GM18507 (cell line): ENCODE measurements at regions not wholly inside any gene's neighbourhood (a gene's known extent, or its start where the extent isn't known, plus 50 kb on each side); places are given as distances from the start of the nearest gene placed in this dataset.
"Not testable (repeated sequence)": the region's sequence is repeated elsewhere in the genome, so short reads cannot be mapped to it uniquely, and the experiment has no call there.

Experiments used
- DNase-seq: peaks from one replicate; pipeline ENCODE4 v3.0.0; 2011; ENCODE audit warnings: low read depth; ENCODE audit not compliant: insufficient read length; ENCODE audit errors: extremely low spot score
- FAIRE-seq: peaks from 2 replicates; lab custom pipeline; 2011; peaks lifted over from hg19 to GRCh38; lab: Jason Lieb, UNC

- no peak for DNase-seq
- no peak for FAIRE-seq
Observed at GRCh38 chr5:85921590-85921989, 696.2 kb upstream of the COX7C start.

GRCh38 chr5:85927632-85928031 lies 690.1 kb upstream of the COX7C start:
- FAIRE-seq (no peak), DNase-seq (no peak)

- DNase-seq (no peak), FAIRE-seq (no peak)
Observed at GRCh38 chr5:85929713-85930112, 688.0 kb upstream of the COX7C start.

- no peak for DNase-seq
- FAIRE-seq: no peak
Observed at GRCh38 chr5:85931220-85931619, 686.5 kb upstream of the COX7C start.

- FAIRE-seq (no peak), DNase-seq (no peak)
Observed at GRCh38 chr5:85938201-85938600, 679.5 kb upstream of the COX7C start.

- FAIRE-seq: no peak
Observed at GRCh38 chr5:85951707-85952210, 666.0 kb upstream of the COX7C start.

GRCh38 chr5:85952680-85953079 lies 665.1 kb upstream of the COX7C start:
- FAIRE-seq (no peak), DNase-seq (no peak)

More at GRCh38 chr5:85951707-85952210, 666.0 kb upstream of the COX7C start:
- DNase-seq: no peak

GRCh38 chr5:85967681-85968080 lies 650.1 kb upstream of the COX7C start:
- no peak for DNase-seq
- FAIRE-seq: no peak

- FAIRE-seq: no peak
- no peak for DNase-seq
Observed at GRCh38 chr5:85972539-85972938, 645.2 kb upstream of the COX7C start.

- no peak for DNase-seq
- no peak for FAIRE-seq
Observed at GRCh38 chr5:85985167-85985566, 632.6 kb upstream of the COX7C start.

- DNase-seq: no peak
- FAIRE-seq: no peak
Observed at GRCh38 chr5:85990998-85991397, 626.7 kb upstream of the COX7C start.

GRCh38 chr5:85994653-85995052 lies 623.1 kb upstream of the COX7C start:
- FAIRE-seq, DNase-seq: not testable (repeated sequence)

- DNase-seq (no peak), FAIRE-seq (no peak)
Observed at GRCh38 chr5:85998656-85999055, 619.1 kb upstream of the COX7C start.

GRCh38 chr5:86008293-86008692 lies 609.4 kb upstream of the COX7C start:
- FAIRE-seq (no peak), DNase-seq (no peak)

- no peak for FAIRE-seq
- no peak for DNase-seq
Observed at GRCh38 chr5:86008704-86009103, 609.0 kb upstream of the COX7C start.

- DNase-seq: no peak
- FAIRE-seq: no peak
Observed at GRCh38 chr5:86011937-86012336, 605.8 kb upstream of the COX7C start.

GRCh38 chr5:86029308-86029707 lies 588.4 kb upstream of the COX7C start:
- FAIRE-seq (no peak), DNase-seq (no peak)

GRCh38 chr5:86030753-86031152 lies 587.0 kb upstream of the COX7C start:
- FAIRE-seq (no peak), DNase-seq (no peak)

GRCh38 chr5:86038566-86038965 lies 579.2 kb upstream of the COX7C start:
- DNase-seq: no peak
- FAIRE-seq: no peak

- no peak for FAIRE-seq
- DNase-seq: no peak
Observed at GRCh38 chr5:86039351-86039750, 578.4 kb upstream of the COX7C start.

GRCh38 chr5:86070719-86071118 lies 547.0 kb upstream of the COX7C start:
- no peak for DNase-seq

GRCh38 chr5:86074297-86074696 lies 543.4 kb upstream of the COX7C start:
- no peak for DNase-seq
- no peak for FAIRE-seq

More at GRCh38 chr5:86070719-86071118, 547.0 kb upstream of the COX7C start:
- no peak for FAIRE-seq
